Endodermal cell (in vitro differentiated cells): ENCODE measurements at regions not wholly inside any gene's neighbourhood (a gene's known extent, or its start where the extent isn't known, plus 50 kb on each side); places are given as distances from the start of the nearest gene placed in this dataset.

Experiments used
- DNase-seq: peaks from one replicate; pipeline ENCODE4 v3.0.0-alpha.2; 2017
- H3K27ac ChIP-seq: 2 replicates; pipeline ENCODE4 v1.5.1; 2013; ENCODE audit warnings: mild to moderate bottlenecking, low read depth, low read length, moderate library complexity
- H3K27me3 ChIP-seq: 2 replicates; pipeline ENCODE4 v1.6.1; 2013; ENCODE audit warnings: mild to moderate bottlenecking, low read length, moderate library complexity; ENCODE audit not compliant: insufficient read depth, control insufficient read depth, poor library complexity, severe bottlenecking
- H3K36me3 ChIP-seq: 2 replicates; pipeline ENCODE4 v1.7.0; 2013; ENCODE audit warnings: mild to moderate bottlenecking, low read length, moderate library complexity; ENCODE audit not compliant: control insufficient read depth, insufficient read depth
- H3K4me1 ChIP-seq: one replicate; pipeline ENCODE4 v1.7.0; 2013; ENCODE audit warnings: low read length; ENCODE audit not compliant: control insufficient read depth, insufficient read depth
- H3K4me3 ChIP-seq: 2 replicates; pipeline ENCODE4 v1.5.1; 2013; ENCODE audit warnings: mild to moderate bottlenecking, low read length, moderate library complexity
- H3K9ac ChIP-seq: 2 replicates; pipeline ENCODE4 v1.6.1; 2013; ENCODE audit warnings: mild to moderate bottlenecking, low read length, moderate library complexity; ENCODE audit not compliant: poor library complexity, severe bottlenecking; ENCODE audit errors: extremely low read depth
- H3K9me3 ChIP-seq: 2 replicates; pipeline ENCODE4 v1.6.1; 2013; ENCODE audit warnings: mild to moderate bottlenecking, low read length, moderate library complexity; ENCODE audit not compliant: control insufficient read depth
- H3K27ac Mint-ChIP-seq: 2 replicates; pipeline ENCODE4 v1.8.0; 2020; ENCODE audit warnings: mixed read lengths
- H3K27me3 Mint-ChIP-seq: 2 replicates; pipeline ENCODE4 v1.8.0; 2021; ENCODE audit warnings: mild to moderate bottlenecking, mixed read lengths; ENCODE audit not compliant: insufficient read depth
- H3K36me3 Mint-ChIP-seq: 2 replicates; pipeline ENCODE4 v1.8.0; 2020; ENCODE audit warnings: low read depth, mixed read lengths
- H3K4me1 Mint-ChIP-seq: 2 replicates; pipeline ENCODE4 v1.8.0; 2020; ENCODE audit warnings: mixed read lengths
- H3K4me3 Mint-ChIP-seq: 2 replicates; pipeline ENCODE4 v1.8.0; 2020; ENCODE audit warnings: mild to moderate bottlenecking, moderate library complexity, mixed read lengths
- H3K9me3 Mint-ChIP-seq: 2 replicates; pipeline ENCODE4 v1.8.0; 2020; ENCODE audit warnings: mild to moderate bottlenecking, mixed read lengths
- WGBS, 2 experiments: methylation state at CpG; one replicate each; pipeline versions ENCODE4 v1.1.5 to v1.1.7; 2013; ENCODE audit warnings: missing lambda C conversion rate in 2 of 2, mixed read lengths in 1 of 2; ENCODE audit not compliant: insufficient coverage in 1 of 2, insufficient read length in 1 of 2; 5-methylcytosine and 5-hydroxymethylcytosine counted together
- TF ChIP-seq, protein P1 (sequence below): fragments of 200-600 bp; sonication (generic); conservative IDR thresholded peaks from 2 replicates; pipeline ENCODE4 v1.5.0; 2021; ENCODE audit warnings: antibody characterized with exemption, mild to moderate bottlenecking

DNA sequence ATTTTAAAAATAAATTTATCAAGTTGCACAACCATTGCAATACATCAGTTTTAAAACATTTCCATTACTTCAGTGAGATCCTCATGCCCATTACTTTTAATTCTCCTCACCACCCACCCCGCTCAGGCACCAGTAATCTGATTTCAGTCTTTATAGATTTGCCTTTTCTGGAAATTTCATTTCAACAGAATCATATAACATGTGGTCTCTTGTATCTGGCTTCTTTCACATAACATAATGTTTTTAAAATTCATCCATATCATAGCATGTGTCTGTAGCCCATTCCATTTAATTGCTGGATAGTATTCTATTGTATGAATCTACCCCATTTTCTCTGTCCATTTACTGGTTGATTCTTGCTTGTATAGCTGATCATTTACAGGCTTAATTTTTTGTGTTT is 110.3 kb upstream of the TMEM108 start:
- WGBS, 2 experiments, result 88 to 100% methylated on average over 1 of the region's 1 CpG
- Histone ChIP-seq H3K27ac (no peak overlapping the region), H3K4me1 (no peaks in the 10 kb centered on the region), H3K4me3 (no peak overlapping the region), H3K9ac (no peak overlapping the region), H3K36me3 (no peaks in the 10 kb centered on the region), H3K9me3 (no peaks in the 10 kb centered on the region), H3K27me3 (no peaks in the 10 kb centered on the region)
- DNase-seq, result no peak
- H3K4me3 Mint-ChIP-seq, result no peak overlapping the region
- H3K9me3 Mint-ChIP-seq, result no peaks in the 10 kb centered on the region
- TF ChIP-seq, protein P1, sequence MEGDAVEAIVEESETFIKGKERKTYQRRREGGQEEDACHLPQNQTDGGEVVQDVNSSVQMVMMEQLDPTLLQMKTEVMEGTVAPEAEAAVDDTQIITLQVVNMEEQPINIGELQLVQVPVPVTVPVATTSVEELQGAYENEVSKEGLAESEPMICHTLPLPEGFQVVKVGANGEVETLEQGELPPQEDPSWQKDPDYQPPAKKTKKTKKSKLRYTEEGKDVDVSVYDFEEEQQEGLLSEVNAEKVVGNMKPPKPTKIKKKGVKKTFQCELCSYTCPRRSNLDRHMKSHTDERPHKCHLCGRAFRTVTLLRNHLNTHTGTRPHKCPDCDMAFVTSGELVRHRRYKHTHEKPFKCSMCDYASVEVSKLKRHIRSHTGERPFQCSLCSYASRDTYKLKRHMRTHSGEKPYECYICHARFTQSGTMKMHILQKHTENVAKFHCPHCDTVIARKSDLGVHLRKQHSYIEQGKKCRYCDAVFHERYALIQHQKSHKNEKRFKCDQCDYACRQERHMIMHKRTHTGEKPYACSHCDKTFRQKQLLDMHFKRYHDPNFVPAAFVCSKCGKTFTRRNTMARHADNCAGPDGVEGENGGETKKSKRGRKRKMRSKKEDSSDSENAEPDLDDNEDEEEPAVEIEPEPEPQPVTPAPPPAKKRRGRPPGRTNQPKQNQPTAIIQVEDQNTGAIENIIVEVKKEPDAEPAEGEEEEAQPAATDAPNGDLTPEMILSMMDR, result no peak
- no peak overlapping the region for H3K27ac Mint-ChIP-seq
- no peaks in the 10 kb centered on the region for H3K27me3 Mint-ChIP-seq
- H3K36me3 Mint-ChIP-seq, result no peaks in the 10 kb centered on the region
- H3K4me1 Mint-ChIP-seq, result no peaks in the 10 kb centered on the region

DNA sequence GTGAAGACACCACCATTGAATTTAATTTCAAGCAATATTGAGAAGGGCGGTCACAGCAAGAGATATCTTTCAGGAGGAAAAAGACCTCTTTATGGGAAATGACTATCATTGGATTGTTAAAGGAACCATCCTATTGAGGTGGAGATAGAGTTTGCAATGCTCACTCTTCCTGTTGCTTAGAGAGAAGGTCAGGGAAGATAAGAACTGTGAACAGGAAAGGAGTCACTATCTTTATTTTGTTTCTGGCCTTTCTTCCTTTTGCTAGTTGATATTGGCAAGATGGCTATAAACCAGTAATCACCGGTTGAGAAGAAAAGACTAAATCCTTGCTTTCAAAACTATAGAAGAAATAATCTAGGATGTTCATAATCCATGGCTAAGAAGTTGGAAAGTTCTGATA is 112.1 kb upstream of the TMEM108 start:
- Mint-ChIP-seq H3K4me1 (no peaks in the 10 kb centered on the region), H3K36me3 (no peaks in the 10 kb centered on the region), H3K27ac (no peak overlapping the region), H3K27me3 (no peaks in the 10 kb centered on the region), H3K4me3 (no peak overlapping the region), H3K9me3 (no peaks in the 10 kb centered on the region)
- TF ChIP-seq, protein P1, result no peak
- 86 to 100% methylated on average over 1 of the region's 2 CpGs for WGBS, 2 experiments
- Histone ChIP-seq H3K9ac (no peak overlapping the region), H3K27me3 (no peaks in the 10 kb centered on the region), H3K36me3 (no peaks in the 10 kb centered on the region), H3K4me1 (no peaks in the 10 kb centered on the region), H3K4me3 (no peak overlapping the region), H3K9me3 (no peaks in the 10 kb centered on the region), H3K27ac (no peak overlapping the region)
- DNase-seq, result no peak

DNA sequence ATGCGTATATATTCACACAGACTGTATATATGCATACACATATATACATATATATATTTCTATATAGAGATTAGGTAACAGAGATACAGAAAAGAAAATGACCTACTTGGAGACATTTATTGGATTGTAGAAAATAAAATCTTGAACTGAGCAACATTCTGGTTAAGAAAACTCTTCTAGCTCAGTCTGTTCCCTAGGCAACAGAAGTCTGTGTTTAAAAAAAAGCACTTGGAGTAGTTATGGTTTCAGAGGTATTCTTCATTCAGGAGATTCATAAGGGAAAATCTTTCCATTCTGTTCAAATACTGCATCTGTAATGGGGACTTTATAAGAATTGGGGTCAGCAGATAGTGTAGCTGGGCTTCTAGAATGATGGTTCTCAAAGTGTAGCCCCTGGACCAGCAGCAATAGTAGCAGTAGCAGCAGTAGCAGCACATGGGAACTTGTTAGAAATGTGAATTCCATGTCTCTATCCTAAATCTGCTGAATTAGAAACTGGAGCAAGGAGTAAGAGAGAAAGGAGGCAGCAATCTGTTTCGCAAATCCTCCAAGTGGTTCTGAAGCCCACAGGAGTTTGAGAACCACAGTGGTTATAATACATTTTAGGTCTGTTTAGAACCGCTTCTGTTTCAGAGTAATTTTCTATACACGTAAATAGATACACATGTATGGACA is 112.8 kb upstream of the TMEM108 start:
- Mint-ChIP-seq H3K4me3 (no peak overlapping the region), H3K36me3 (no peaks in the 10 kb centered on the region), H3K27ac (no peak overlapping the region), H3K4me1 (no peaks in the 10 kb centered on the region), H3K27me3 (no peaks in the 10 kb centered on the region), H3K9me3 (no peaks in the 10 kb centered on the region)
- H3K4me1 ChIP-seq, result no peaks in the 10 kb centered on the region
- H3K36me3 ChIP-seq, result no peaks in the 10 kb centered on the region
- no peak for DNase-seq
- no peak overlapping the region for H3K27ac ChIP-seq
- H3K9ac ChIP-seq, result no peak overlapping the region
- H3K9me3 ChIP-seq, result no peaks in the 10 kb centered on the region
- H3K4me3 ChIP-seq, result no peak overlapping the region
- 80 to 97% methylated on average over 1 to 2 of the region's 4 CpGs for WGBS, 2 experiments
- TF ChIP-seq, protein P1, result no peak
- H3K27me3 ChIP-seq, result no peaks in the 10 kb centered on the region
